GM21723 (cell line): ENCODE measurements at regions not wholly inside any gene's neighbourhood (a gene's known extent, or its start where the extent isn't known, plus 50 kb on each side); places are given as distances from the start of the nearest gene placed in this dataset.

Experiments used
- ATAC-seq: cut with Tn5 transposase; IDR thresholded peaks from one replicate; pipeline ENCODE4 v1.9.1; 2021; ENCODE audit warnings: mild to moderate bottlenecking, moderate library complexity; ENCODE audit not compliant: unreplicated experiment

DNA sequence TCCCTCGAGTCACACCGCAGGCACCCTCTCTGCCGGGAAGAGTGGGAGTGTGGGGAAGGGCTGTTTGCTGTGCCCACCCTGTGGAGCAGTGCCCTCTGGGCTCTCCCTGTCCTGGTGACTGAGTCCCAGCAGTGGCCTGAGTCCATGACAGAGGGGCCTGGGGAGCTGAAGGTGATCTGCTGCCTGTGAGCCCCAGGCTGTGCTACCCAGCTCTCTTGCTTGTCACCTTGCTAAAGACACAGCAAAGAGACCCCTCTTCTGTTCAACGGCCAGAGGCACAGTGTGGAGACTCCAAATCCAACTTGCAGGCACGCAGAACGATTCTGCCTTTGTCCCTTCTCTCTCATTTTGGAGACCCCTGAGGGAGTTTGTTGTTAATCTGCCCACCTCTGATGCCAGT lies 232.6 kb downstream of the OPA1 start:
- ATAC-seq = no peak

DNA sequence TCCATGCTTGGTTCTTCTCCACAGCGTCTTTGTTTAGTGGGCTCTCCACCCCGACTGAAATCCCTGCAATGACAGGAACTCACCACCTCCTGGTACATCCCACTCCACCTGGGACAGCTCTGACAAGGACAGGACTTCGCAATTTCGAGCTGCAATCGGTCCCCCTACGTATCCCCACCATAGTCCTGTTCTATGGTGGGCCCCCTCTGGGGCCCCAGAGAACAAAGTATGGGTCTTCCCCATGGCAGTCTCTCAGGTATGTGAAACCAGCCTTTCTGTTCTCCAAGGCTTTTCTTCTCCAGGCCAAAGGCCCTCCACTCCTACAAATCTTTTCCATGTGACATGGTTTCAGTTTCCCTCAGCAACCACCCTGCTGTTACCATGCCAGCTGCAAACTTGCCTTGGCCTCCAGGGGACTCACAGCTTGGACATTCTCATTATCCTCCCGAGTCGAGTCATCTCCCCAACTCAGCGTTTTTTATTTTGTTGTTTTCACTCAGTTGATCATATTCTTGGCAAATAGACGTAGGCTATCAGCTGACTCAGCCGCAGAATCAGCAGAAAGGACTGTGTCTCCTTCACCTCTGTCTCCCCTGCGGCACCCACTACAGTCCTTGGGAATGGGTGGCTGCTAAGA lies 233.3 kb downstream of the OPA1 start:
- no peak for ATAC-seq

DNA sequence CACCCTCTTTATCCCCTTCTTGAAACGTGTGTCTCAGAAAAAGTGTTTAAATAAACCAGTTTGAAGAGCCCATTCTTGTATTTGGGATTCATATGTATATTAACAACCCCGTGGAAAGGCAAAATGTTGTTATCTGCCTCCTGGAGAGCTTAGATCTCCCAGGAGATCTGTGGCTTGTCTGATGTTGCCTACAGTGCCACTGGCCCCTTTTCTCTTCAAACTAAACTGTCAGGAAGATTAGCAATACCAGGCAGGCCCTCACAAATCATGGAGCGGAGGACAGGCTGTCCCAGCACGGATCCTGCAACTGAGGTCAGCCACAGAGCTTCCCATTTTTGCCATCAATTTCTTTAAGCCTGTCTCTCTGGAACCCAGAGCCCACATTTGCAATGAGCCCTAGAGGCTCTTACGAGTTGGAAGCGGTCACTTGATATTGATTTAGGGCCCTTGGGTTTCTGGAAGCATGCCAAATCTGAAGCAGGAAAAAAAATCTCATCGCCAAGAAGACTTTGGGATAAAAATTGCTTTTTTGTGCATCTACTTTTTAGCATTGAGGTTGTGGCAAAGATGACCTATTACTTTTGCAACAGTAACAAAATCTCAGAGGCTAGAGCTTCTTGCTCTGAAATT lies 234.1 kb downstream of the OPA1 start:
- no peak for ATAC-seq

DNA sequence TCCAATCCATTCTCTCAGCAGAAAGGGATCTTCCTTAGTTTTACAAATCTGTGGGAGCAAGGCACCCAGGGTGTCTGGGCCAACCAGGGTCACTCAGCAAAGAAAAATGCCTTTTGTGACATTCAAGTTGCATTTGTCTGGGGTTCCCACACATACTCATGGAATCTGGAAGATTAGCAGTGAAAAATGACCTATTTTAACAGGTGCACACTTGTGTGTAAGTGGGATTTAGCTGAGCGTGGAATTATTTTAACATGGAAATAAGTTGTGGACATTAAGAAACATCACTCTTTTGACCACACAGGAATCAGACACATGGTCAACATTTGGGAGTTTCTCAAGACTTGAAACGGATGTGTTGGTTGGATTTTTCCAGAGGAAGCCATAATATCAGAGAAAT lies 234.9 kb downstream of the OPA1 start:
- ATAC-seq = no peak

DNA sequence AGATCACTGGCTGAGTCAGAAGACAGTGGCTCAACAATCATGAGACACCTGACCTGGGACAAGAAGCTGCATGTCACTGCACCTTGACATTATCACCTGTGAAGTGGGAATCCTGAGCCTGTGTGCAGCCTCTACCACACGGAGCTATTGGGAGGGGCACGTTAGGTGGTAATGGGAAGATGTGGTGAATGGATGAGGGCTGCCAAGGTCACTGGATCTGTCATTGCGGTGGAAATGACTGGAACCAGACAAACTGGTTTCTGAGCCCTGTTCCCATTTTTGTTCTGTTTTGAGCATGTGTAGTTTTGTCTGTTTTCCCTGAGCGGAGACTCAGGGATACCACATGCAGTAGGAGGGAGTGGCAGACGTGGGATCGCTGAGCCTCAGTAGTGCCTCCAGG lies 235.5 kb downstream of the OPA1 start:
- no peak for ATAC-seq

DNA sequence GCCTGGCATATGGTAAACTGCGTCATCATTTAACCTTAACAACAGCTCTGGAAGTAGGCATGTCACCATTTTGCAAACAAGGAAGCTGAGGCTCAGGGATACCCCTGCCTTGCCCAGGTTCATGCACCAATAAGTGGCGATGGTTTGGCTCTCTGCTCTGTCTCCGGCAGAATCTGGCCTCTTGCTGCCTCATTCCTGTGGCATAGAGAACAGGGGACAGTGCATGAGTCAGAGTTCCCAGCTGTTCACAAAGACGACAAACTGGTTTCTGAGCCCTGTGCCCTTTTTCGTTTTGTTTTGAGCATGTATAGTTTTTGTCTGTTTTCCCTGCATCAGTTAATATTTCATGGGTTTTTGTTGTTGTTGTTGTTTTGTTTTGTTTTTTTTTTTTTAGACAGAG lies 236.8 kb downstream of the OPA1 start:
- no peak for ATAC-seq

DNA sequence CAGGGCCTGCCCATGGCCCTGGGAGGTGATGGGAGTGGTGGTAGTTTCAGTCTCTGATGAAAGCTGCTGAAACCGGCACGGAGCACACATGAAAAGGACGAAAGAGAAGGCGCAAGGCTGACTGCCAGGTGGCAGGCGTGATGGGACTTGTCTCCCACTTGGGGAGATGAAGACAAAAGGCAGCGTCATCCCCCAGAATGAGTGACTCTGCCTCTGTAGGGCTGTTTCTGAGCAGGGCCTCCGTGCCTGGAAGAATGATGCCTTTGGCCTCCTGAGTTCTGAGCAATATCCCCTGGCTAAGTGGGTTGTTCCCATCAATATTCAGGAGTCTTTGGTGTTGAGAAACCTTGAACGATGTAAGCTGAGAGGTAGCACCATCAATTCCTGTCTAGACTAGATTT lies 237.8 kb downstream of the OPA1 start:
- ATAC-seq = no peak

DNA sequence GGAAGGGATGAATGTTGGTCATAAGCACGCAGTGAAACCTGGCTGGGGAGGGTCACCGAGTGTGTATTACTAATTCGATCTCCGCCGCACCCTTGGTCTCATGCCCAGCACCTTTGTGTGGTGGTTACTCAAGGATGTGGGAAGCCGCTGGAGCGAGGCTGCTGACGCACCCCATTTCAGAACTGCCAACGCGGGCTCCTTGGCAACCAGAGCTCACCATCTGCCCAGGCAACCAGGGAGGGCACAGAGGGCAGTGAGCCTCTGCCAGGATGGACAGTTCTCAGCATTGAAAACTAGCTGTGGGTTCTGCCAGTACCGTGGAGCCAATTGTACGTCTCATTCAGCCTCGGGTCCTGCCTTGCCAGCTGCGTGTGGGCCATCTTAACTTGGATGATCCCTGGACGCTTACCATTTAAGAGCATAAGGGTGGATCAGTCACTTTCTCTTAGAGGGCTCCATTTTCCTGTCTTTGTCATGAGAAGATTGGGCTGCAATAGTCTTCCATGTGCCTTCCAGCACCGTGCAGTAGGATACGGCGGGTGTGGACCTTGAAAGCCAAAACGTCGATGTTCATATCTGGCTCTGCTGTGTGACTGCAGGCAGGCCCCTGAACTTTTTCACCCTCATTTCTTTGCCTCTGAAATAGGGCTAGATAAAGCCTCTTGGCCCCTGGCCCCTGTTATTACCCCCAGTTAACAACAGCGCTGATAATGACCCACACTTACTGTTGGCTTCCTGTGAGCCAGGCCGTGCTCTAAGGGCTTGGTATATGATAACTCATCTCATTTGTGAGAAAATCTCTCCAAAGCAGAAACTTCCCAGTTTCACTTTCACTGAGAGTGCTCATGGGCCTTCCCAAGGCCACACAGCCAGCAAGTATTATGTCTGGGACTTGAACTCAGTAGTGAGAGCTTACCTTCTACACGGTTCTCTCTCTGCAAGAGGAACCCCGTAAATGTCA lies 238.8 kb downstream of the OPA1 start:
- peak; percentile 72 for ATAC-seq

DNA sequence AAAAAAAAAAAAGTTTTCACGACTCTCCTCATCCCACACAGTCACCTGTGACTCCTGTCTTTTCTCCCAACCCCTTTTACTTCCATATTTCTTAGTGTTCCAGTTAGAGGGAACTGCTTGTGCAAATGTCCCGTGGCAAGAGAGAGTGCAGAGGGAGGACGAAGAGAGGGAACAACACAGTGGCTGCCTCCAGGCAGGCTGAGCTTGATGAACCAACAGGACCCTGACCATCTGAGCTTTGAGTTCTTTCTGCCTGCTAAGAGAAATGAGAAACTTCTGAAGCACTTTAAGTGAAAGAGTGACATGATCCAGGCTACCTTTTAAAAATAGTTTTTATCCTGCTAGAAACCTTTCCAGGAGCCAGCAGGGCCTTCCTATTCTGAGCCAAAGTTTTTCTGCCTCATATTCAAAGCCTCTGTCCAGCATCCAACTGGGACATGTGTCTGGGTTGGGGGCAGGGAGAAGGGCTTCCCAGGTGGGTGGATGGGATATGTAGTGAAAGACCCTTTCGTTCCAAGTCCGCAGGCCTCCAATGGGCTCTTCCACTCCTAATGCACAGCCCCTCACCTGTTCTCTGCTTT lies 239.9 kb downstream of the OPA1 start:
- ATAC-seq = no peak

DNA sequence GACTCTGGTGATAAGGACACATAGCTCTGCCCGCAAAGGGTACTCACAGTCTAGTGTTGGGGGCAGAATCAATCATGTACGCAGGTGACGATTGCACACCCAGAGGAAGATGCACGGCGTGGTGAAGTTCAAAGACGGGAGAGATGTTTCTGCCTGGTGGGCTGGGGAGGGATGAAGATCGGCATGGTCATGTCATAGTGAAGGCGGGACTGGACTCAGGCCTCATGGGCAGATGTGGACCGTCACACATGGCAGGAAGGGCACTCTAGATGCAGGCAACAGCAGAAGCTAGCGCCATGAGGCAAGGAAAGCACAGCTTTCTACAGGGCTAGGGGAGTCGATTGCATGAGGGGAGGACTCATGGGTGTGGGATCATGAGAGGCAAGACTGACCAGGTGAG lies 240.6 kb downstream of the OPA1 start:
- no peak for ATAC-seq

DNA sequence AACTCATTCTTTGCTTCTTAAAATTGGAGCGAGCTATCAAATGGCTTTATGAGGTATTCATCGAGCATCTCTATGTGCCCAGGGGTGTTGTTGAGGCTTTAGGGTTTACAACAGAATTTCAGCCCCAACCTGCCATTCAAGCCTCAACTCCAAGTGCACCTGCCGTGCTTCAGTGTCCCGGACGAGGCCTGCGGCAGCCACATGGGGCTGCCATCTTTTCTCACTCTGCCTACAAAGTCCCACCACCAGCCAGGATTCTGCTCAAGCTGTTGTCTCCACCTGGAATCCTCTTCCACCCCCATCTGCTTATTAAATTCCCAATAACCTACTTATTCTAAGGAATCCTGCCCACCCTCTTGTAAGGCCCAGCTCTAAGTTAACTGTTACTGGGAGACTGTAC lies 242.4 kb downstream of the OPA1 start:
- no peak for ATAC-seq

DNA sequence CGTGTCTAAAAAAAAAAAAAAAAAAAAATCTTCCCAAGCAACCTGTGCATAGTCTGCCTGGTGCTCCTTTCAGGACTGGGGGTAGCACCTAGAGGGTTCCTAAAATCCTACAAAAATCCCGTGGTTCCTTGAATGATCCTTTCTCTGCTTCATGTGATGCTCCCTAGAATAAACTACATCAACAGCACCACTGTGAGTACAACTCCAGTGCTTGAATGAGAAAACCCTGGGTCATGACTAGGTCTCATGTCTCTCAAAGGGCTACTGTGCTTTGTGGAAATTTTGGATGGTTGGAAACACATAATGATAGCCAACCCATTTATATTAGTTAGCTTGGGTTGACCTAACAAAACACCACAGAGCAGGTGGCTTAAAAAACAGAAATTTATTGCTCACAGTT lies 243.5 kb downstream of the OPA1 start:
- no peak for ATAC-seq

DNA sequence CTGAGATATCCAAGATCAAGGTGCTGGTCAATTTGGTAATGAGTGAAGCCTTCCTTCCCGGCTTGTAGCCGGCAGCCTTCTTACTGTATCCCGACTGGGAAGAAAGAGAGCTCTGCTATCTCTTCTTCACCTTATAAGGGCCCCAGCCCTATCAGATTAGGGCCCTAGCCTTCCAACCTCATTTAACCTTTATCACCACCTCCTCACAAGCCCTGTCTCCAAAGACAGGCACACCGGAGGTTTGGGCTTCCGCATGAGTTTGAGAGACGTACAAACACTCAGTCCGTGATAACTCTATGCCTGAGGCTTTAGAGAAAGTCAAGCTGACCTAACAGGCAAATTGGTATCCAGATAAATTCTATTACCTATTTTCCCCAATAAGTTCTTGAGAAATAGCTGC lies 243.9 kb downstream of the OPA1 start:
- ATAC-seq = no peak

DNA sequence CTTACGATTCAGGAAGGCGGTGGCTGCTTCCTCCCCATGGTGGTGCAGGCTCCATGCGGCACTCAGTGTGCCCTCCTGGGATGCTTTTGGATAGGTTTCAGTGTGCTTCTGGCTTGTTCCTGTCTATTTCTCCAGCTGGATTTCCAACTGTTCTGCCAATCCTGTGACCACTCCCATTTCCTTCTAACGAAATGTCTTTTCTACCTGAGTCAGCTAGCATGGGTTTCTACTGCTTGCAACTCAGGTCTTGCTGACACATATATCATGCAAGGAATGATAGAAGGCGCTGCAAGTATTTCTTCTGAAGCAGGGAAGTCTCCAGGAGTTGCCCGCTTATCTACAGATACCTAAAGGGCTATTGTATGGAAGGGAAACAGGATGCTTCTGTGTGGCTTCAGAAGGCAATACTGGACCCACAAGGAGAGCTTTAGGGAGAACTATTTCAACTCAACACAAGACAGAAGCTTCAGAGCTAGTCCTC lies 244.4 kb downstream of the OPA1 start:
- ATAC-seq = no peak

DNA sequence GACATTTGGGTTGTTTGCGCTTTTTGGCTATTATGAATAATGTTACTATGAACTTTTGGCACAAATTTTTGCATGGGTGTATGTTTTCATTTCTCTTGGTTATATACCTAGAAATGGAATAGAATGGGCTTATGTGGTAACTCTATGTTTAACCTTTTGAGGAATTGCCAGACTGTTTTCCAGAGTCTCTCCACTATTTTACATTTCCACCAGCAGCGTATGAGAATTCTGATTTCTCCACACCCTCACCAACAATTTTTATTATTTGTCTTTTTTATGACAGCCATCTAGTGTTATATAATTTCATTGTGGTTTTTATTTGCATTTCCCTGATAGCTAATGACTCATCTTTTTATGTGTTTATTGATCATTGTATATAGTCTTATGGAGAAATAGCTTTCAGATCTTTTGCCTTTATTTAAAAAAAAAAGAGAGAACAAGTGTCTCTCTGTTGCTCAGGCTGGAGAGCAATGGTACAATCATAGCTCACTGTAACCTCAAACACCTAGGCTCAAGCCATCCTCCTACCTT lies 247.2 kb downstream of the OPA1 start:
- no peak for ATAC-seq

DNA sequence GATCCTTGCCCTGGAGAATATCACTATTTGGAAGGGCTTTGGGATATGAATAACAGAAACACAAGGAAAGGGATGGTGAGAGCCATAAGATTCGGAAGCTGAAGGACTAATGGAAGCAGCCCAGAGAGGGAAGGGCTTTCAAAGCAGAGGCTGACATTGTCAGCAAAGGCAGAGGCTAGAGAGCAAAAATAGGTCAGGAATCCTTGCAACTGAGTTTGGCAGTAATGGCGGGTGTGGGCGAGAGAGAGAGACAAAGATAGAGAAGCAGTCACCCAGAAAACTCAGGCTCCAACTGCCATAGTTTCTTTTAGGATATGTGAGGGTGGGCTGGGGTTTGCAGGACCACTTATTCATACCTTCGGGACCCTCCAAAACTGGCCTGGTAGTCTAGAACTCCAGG lies 248.6 kb downstream of the OPA1 start:
- ATAC-seq = no peak

DNA sequence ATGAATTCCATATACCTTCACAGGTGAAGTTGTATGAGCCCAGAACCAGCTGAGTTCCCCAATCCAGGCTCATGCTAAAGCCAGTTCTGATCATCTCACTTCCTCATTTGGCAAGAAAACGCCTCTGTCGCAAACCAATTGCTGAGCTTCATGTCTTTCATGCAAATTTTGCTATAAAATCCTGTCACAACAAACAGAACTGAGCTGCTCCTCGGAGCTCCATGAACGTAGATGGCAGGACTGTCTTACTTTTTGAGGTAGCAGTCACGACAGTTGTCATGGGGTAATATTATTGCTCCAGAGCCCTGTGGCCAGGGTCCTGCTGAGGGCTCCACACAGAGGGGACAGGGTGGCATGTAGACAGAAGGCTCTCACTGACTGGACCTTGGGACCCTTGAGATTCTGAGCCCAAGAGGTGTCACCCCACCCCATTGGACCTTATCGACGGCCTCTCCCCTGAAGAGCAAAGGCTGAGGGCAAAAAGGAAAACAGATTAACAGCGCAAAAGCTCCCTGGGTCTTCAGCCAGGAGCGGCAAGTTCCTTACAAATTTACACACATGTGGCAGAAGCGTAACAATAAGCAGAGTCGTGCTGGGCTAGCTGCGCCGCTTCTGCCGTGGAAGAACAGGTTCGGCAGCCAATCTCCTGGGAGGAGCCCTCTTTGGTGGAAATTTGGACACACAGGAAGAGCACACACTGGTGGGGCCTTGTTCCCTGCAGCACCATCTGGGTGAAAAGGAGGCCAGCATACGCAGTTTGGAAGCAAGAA lies 249.2 kb downstream of the OPA1 start:
- peak; percentile 75 for ATAC-seq

DNA sequence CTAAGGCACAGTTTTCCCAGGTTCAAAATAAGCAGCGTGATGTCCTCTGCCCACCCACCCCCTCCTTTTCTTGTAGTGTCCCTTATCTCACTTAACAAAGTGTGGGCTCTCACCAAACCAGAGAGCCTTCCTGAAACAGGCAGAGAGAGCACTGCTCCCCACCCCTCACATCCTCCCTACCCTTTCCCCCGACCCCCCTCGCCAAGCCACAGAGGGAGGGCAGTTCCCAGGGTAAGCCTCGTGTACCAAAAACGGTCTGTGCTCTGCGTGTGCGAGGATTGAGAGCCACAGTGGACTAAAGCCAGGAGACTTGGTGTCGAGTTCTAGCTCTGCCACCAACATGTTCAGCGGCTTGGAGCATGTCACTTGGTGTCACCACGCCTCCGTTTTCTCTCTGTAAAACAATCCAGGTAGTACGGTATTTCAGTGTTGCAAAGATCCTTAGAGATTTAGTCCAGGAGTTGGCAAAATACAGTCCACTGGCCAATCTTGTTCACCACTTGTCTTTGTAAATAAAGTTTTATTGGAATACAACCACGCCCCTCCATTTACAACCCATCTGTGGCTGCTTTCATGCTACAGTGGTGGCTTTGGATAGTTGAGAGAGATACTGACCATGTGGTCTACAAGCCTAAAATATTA lies 249.9 kb downstream of the OPA1 start:
- ATAC-seq = no peak

DNA sequence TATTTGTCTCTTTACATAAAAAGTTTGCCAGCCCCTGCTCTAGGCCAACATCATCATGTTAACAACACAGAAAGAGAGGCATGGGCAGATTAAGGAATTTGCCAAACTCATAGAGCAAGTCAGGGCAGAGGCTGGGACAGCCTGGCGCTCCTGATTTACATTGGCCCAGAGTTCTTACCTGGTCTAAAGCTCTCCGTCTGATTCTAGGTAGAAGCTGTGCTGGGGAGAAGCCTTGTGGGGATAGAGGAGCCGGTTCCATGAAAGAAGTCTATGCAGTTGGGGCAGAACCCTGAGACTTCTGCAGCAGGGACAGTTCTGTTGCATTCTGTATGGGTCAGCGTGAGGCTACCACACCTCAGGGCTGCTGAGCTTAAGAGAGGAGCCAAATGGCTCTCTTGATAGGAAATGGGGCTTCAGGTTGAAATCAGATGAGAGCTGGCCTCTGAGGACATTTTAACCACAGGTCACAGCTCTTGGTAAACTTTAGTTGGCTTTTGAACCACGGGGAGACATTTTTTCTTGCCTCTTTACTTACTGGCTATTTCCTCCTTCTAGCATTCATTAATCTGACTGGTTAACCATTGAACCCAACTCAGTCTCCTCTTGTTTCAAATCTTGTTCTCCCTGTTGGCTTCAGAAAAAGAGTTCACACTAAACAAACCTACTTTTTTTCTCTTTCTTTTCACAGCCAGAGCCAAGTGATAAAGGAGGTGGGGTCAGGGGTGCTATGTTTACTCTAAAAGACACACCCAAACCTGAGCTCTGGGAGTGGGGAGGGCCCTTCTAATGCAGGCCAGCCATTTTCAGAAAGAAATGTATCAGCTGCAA lies 250.7 kb downstream of the OPA1 start:
- no peak for ATAC-seq
